HG02970 (cell line): ENCODE measurements at regions not wholly inside any gene's neighbourhood (a gene's known extent, or its start where the extent isn't known, plus 50 kb on each side); places are given as distances from the start of the nearest gene placed in this dataset.
"Not testable (repeated sequence)": the region's sequence is repeated elsewhere in the genome, so short reads cannot be mapped to it uniquely, and the experiment has no call there.

Experiments
- ATAC-seq: cut with Tn5 transposase; IDR thresholded peaks from one replicate; pipeline ENCODE4 v1.9.1; 2021; ENCODE audit warnings: mild to moderate bottlenecking, moderate library complexity, moderate number of reproducible peaks; ENCODE audit not compliant: unreplicated experiment, low FRiP score

- no peak for ATAC-seq
Measured at GRCh38 chr2:51919395-51919794, 887.5 kb upstream of the NRXN1 start.

- no peak for ATAC-seq
Measured at GRCh38 chr2:51918113-51918512, 886.2 kb upstream of the NRXN1 start.

- no peak for ATAC-seq
Measured at GRCh38 chr2:51903728-51904127, 871.8 kb upstream of the NRXN1 start.

GRCh38 chr2:51899643-51900042 is 867.7 kb upstream of the NRXN1 start:
- no peak for ATAC-seq

- not testable (repeated sequence) for ATAC-seq
Measured at GRCh38 chr2:51894584-51894983, 862.7 kb upstream of the NRXN1 start.

- ATAC-seq: no peak
Measured at GRCh38 chr2:51888120-51888519, 856.2 kb upstream of the NRXN1 start.

- no peak for ATAC-seq
Measured at GRCh38 chr2:51881673-51882072, 849.7 kb upstream of the NRXN1 start.

GRCh38 chr2:51880153-51880552 is 848.2 kb upstream of the NRXN1 start:
- no peak for ATAC-seq

- ATAC-seq: no peak
Measured at GRCh38 chr2:51866361-51866760, 834.4 kb upstream of the NRXN1 start.

GRCh38 chr2:51859260-51859659 is 827.3 kb upstream of the NRXN1 start:
- no peak for ATAC-seq

GRCh38 chr2:51855683-51856082 is 823.8 kb upstream of the NRXN1 start:
- no peak for ATAC-seq

- ATAC-seq: no peak
Measured at GRCh38 chr2:51846796-51847195, 814.9 kb upstream of the NRXN1 start.

- no peak for ATAC-seq
Measured at GRCh38 chr2:51846018-51846417, 814.1 kb upstream of the NRXN1 start.

GRCh38 chr2:51844596-51844995 is 812.7 kb upstream of the NRXN1 start:
- ATAC-seq: no peak

GRCh38 chr2:51829477-51829876 is 797.5 kb upstream of the NRXN1 start:
- ATAC-seq: no peak

- no peak for ATAC-seq
Measured at GRCh38 chr2:51825823-51826222, 793.9 kb upstream of the NRXN1 start.

GRCh38 chr2:51813247-51813646 is 781.3 kb upstream of the NRXN1 start:
- ATAC-seq: no peak

- no peak for ATAC-seq
Measured at GRCh38 chr2:51812138-51812866, 780.4 kb upstream of the NRXN1 start.

GRCh38 chr2:51810197-51810596 is 778.3 kb upstream of the NRXN1 start:
- ATAC-seq: no peak

- ATAC-seq: no peak
Measured at GRCh38 chr2:51807229-51807628, 775.3 kb upstream of the NRXN1 start.

GRCh38 chr2:51795248-51795888 is 763.4 kb upstream of the NRXN1 start:
- ATAC-seq: no peak

GRCh38 chr2:51791496-51791895 is 759.6 kb upstream of the NRXN1 start:
- no peak for ATAC-seq
